Breast epithelium (tissue), 3 donors: ENCODE measurements at regions not wholly inside any gene's neighbourhood (a gene's known extent, or its start where the extent isn't known, plus 50 kb on each side); places are given as distances from the start of the nearest gene placed in this dataset.

Source experiments
- POLR2A ChIP-seq: fragments of 450-650 bp; IDR thresholded peaks from one replicate; pipeline ENCODE4 v1.6.1; 2016; ENCODE audit warnings: antibody characterized with exemption, mild to moderate bottlenecking, moderate library complexity
- POLR2AphosphoS5 ChIP-seq, 3 donors: sonication (generic); formaldehyde crosslinking; IDR thresholded peaks; one replicate each; pipeline ENCODE4 v1.6.1; 2017; ENCODE audit warnings: antibody characterized with exemption in 3 of 3
- TF ChIP-seq, protein P1 (sequence below), 3 donors: fragments of 450-650 bp; IDR thresholded peaks; one replicate each; pipeline ENCODE4 v1.5.1; 2016 to 2017; ENCODE audit warnings: antibody characterized with exemption in 3 of 3, mild to moderate bottlenecking in 3 of 3, moderate library complexity in 3 of 3

DNA sequence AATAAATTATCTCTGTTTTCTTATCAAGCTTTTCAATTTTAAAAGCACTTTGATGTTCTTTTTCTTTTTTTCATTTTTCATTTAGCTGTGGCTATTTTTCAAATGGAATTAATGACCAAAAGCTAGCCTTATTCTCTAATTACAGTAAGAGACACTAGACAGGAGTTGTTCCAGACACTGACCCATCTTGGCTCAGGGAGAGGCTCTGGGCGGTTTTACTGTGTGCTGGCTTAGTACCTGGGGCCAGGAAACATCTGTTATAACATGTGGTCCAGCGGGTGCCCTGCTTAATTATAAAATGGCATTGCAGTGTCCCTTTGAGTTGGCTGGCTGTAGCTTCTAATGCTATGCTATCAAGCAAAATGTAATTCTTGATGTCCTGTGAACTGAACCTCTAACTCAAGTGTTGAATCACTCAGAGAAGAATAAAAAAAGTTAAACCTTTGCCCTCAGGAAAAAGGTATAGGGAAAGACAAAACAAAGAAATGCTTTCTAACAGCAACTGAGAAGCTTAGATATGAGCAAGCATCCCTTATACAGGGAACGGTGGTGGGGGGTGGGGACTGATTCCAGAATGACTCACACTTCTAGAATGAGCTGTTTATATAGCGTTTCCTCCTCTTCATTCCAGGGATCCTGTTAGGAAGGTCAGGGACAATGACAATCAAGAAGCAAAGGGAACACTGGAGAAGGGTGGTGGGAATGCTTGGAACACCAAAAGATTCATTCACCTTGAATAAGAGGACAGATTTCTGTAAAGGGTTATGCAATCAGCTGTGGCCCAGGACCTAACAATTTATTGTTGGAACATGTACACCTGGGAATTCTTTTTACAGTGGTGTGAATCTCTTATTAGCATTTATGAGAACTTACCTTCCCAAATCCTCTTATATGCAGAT is 58.7 kb upstream of the NFIB start:
- no peak for TF ChIP-seq POLR2A
- TF ChIP-seq, protein P1, sequence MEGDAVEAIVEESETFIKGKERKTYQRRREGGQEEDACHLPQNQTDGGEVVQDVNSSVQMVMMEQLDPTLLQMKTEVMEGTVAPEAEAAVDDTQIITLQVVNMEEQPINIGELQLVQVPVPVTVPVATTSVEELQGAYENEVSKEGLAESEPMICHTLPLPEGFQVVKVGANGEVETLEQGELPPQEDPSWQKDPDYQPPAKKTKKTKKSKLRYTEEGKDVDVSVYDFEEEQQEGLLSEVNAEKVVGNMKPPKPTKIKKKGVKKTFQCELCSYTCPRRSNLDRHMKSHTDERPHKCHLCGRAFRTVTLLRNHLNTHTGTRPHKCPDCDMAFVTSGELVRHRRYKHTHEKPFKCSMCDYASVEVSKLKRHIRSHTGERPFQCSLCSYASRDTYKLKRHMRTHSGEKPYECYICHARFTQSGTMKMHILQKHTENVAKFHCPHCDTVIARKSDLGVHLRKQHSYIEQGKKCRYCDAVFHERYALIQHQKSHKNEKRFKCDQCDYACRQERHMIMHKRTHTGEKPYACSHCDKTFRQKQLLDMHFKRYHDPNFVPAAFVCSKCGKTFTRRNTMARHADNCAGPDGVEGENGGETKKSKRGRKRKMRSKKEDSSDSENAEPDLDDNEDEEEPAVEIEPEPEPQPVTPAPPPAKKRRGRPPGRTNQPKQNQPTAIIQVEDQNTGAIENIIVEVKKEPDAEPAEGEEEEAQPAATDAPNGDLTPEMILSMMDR (IDR thresholded peaks at IDR 0.05): no peak
- no peak for TF ChIP-seq POLR2AphosphoS5 (IDR thresholded peaks at IDR 0.05)
